Kidney epithelial cell (primary cell): ENCODE measurements at regions not wholly inside any gene's neighbourhood (a gene's known extent, or its start where the extent isn't known, plus 50 kb on each side); places are given as distances from the start of the nearest gene placed in this dataset.

Experiments used
- DNase-seq: peaks from one replicate; pipeline ENCODE4 v3.0.0-alpha.2; 2010; ENCODE audit warnings: low read depth
- H3K27me3 ChIP-seq: 2 replicates; pipeline ENCODE4 v1.6.0; 2011; ENCODE audit warnings: low read length; ENCODE audit not compliant: control insufficient read depth, insufficient read depth
- H3K36me3 ChIP-seq: 2 replicates; pipeline ENCODE4 v1.5.1; 2011; ENCODE audit warnings: low read length; ENCODE audit not compliant: control insufficient read depth, insufficient read depth
- H3K4me3 ChIP-seq: 2 replicates; pipeline ENCODE4 v1.5.1; 2011; ENCODE audit warnings: low read depth, mild to moderate bottlenecking, control low read depth, low read length
- TF ChIP-seq, protein P1 (sequence below): IDR thresholded peaks from 2 replicates; pipeline ENCODE4 v1.5.1; 2011; ENCODE audit warnings: mild to moderate bottlenecking, moderate library complexity, low read length, control low read depth, inconsistent platforms; ENCODE audit not compliant: insufficient read depth, poor library complexity, severe bottlenecking

DNA sequence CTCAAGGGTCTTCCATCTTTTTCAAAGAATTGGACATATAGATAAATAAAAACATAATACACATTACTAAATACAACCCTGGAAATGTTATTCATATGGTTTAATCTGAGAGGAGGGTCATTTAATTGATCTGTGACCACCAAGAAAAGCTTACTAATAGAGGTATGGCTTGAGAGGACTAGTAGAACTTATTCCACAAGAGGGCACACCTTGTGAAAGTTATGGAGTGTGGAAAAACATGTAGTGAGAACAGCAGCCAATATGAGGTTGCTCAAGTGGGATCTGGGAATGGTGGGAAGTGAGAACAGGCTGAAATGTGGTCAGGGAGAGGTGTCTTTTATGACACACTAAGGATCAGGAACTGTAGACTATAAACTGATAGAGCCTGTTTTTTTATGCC is 973.5 kb upstream of the B3GALT2 start:
- TF ChIP-seq, protein P1, sequence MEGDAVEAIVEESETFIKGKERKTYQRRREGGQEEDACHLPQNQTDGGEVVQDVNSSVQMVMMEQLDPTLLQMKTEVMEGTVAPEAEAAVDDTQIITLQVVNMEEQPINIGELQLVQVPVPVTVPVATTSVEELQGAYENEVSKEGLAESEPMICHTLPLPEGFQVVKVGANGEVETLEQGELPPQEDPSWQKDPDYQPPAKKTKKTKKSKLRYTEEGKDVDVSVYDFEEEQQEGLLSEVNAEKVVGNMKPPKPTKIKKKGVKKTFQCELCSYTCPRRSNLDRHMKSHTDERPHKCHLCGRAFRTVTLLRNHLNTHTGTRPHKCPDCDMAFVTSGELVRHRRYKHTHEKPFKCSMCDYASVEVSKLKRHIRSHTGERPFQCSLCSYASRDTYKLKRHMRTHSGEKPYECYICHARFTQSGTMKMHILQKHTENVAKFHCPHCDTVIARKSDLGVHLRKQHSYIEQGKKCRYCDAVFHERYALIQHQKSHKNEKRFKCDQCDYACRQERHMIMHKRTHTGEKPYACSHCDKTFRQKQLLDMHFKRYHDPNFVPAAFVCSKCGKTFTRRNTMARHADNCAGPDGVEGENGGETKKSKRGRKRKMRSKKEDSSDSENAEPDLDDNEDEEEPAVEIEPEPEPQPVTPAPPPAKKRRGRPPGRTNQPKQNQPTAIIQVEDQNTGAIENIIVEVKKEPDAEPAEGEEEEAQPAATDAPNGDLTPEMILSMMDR: no peak
- DNase-seq: no peak
- Histone ChIP-seq H3K27me3 (no peaks in the 10 kb centered on the region), H3K36me3 (no peaks in the 10 kb centered on the region), H3K4me3 (no peak overlapping the region)

DNA sequence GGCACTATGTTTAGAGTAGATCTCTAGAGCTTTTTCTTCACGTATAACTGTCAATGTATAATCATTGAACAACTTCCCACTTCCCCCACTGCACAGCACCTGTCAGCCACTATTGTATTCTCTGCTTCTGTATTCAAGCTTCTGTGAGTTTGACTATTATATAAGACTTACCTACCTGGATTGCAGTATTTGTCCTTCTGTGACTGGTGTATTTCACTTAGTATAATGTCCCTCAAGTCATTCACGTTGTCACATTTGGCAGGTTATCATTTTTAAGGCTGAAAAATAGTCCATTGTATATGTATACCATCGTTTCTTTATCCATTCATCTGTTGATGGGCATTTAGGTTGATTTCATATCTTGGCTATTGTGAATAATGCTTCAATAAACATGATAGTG is 969.5 kb upstream of the B3GALT2 start:
- Histone ChIP-seq H3K36me3 (no peaks in the 10 kb centered on the region), H3K27me3 (no peaks in the 10 kb centered on the region), H3K4me3 (no peak overlapping the region)
- TF ChIP-seq, protein P1: no peak
- no peak for DNase-seq

DNA sequence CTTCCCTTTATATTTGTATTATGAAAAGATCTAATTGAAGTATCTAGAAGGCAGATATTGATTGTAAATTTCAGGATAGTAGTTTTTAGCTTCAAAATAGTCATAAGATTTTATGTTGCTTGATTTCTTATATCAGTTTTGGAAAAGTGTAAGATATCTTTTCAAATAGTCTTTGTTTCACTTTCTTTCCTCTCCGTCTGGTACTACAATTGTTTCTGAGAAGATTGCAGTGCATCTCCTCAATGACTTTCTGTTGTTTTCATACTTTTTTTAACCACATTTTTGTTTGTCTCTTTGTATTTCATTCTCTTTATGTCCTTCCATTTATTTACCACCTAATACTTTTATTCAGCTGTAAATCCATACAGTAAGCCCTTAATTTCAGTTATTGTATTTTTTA is 964.6 kb upstream of the B3GALT2 start:
- H3K4me3 ChIP-seq: no peak overlapping the region
- H3K36me3 ChIP-seq: no peaks in the 10 kb centered on the region
- no peaks in the 10 kb centered on the region for H3K27me3 ChIP-seq
- TF ChIP-seq, protein P1: no peak
- DNase-seq: no peak

DNA sequence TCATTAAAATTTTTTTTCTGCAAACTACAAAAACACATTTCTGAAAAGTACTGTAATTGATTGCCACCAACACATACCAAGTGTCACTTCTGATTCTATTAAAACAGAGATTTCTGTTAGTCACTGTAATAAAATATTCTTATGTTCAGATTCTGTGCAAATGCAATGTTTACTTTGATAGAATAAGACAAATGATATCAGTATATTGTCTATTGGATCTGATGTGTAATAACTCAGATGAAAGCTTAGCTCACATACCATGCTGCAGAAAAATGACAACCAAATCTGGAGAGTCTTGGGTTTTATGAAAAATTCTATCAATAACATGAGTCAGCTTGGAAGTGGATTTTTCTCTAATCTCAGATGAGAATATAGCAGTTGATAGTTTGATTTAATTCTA is 963.8 kb upstream of the B3GALT2 start:
- Histone ChIP-seq H3K4me3 (no peak overlapping the region), H3K36me3 (no peaks in the 10 kb centered on the region), H3K27me3 (no peaks in the 10 kb centered on the region)
- TF ChIP-seq, protein P1: no peak
- no peak for DNase-seq

DNA sequence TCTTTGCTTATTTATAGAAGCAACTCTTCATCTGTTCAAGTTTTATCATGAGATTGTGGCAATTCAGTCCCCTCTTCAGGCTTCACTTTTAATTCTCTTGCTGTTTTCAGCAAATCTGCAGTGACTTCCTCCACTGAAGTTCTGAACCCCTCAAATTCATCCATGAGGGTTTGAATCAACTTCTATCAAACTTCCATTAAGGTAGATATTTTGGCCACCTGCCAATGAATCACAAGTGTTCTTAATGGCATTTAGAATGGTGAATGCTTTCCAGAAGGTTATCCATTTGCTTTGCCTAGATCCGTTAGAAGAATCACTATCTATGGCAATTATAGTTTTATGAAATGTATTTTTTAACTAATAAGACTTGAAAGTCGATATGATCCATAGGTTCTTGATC is 946.7 kb upstream of the B3GALT2 start:
- TF ChIP-seq, protein P1: no peak

DNA sequence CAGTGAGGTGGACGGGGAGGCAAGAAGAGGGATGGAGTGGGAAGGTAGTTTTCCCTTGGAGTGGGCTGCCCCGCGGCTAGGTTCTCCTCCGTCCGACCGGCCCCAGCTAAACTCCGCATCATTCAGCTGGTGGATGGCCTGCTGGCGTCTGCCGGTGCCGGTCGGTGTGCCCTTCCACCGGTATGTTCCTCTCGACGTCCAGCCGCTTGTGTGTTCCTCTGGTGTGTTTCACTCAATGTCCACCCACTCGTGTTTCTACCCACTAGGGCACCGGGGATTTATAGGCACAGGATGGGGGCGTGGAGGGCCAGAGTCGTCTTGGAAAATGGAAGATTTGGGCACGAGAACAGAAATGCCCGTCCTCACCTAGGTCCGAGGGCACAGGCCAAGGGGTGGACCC is 931.7 kb upstream of the B3GALT2 start:
- H3K36me3 ChIP-seq: no peaks in the 10 kb centered on the region
- H3K27me3 ChIP-seq: no peaks in the 10 kb centered on the region
- no peak for DNase-seq
- TF ChIP-seq, protein P1: no peak
- no peak overlapping the region for H3K4me3 ChIP-seq

More for the DNA sequence above, 946.7 kb upstream of the B3GALT2 start:
- H3K36me3 ChIP-seq: no peaks in the 10 kb centered on the region
- no peak overlapping the region for H3K4me3 ChIP-seq
- DNase-seq: no peak
- H3K27me3 ChIP-seq: no peaks in the 10 kb centered on the region
